Stimulated activated naive B cell treated with anti-CD40 and anti-IgM and Interleukin-4, amounts not matched to agents 10 μg/mL and 1 μg/mL and 100 μg/mL, for 72 hours (primary cell): ENCODE measurements at regions not wholly inside any gene's neighbourhood (a gene's known extent, or its start where the extent isn't known, plus 50 kb on each side); places are given as distances from the start of the nearest gene placed in this dataset.

Experiments
- ATAC-seq, 2 donors: fragments of 150-1000 bp; cut with Tn5 transposase; replicated peaks; 2 replicates each; pipeline ENCODE4 v1.10.0; 2021; ENCODE audit warnings: moderate library complexity in 1 of 2
- DNase-seq: peaks from one replicate; pipeline ENCODE4 v3.0.0; 2021
- H3K27ac Mint-ChIP-seq: one replicate; pipeline ENCODE4 v1.8.0; 2022; ENCODE audit warnings: mild to moderate bottlenecking, mixed read lengths
- H3K27me3 Mint-ChIP-seq, 2 donors: one replicate each; pipeline ENCODE4 v1.8.0; 2022; ENCODE audit warnings: mixed read lengths in 2 of 2
- H3K36me3 Mint-ChIP-seq, 2 donors: one replicate each; pipeline ENCODE4 v1.8.0; 2022; ENCODE audit warnings: mixed read lengths in 2 of 2, mild to moderate bottlenecking in 1 of 2
- H3K4me1 Mint-ChIP-seq, 2 donors: one replicate each; pipeline ENCODE4 v1.8.0; 2022; ENCODE audit warnings: mixed read lengths in 2 of 2, mild to moderate bottlenecking in 1 of 2
- H3K4me3 Mint-ChIP-seq, 2 donors: one replicate each; pipeline ENCODE4 v1.8.0; 2022; ENCODE audit warnings: mild to moderate bottlenecking in 2 of 2, mixed read lengths in 2 of 2, moderate library complexity in 1 of 2
- H3K9me3 Mint-ChIP-seq, 2 donors: one replicate each; pipeline ENCODE4 v1.8.0; 2022; ENCODE audit warnings: mixed read lengths in 2 of 2, mild to moderate bottlenecking in 1 of 2

- no peaks in the 10 kb centered on the region for H3K36me3 Mint-ChIP-seq
- no peaks in the 10 kb centered on the region for H3K9me3 Mint-ChIP-seq
- H3K4me1 Mint-ChIP-seq: no peaks in the 10 kb centered on the region
- ATAC-seq: no peak
- no peak for DNase-seq
- no peak overlapping the region for H3K4me3 Mint-ChIP-seq
- no peak overlapping the region for H3K27ac Mint-ChIP-seq
- peaks cover 0 to 4% of the 10 kb centered on the region in 2 donors for H3K27me3 Mint-ChIP-seq
Measured at GRCh38 chr10:130422366-130423324, 286.5 kb downstream of the GLRX3 start.

- H3K27me3 Mint-ChIP-seq: peaks cover 0 to 4% of the 10 kb centered on the region in 2 donors
- H3K9me3 Mint-ChIP-seq: no peaks in the 10 kb centered on the region
- no peak for ATAC-seq
- DNase-seq: no peak
- H3K4me3 Mint-ChIP-seq: no peak overlapping the region
- no peaks in the 10 kb centered on the region for H3K36me3 Mint-ChIP-seq
- no peak overlapping the region for H3K27ac Mint-ChIP-seq
- no peaks in the 10 kb centered on the region for H3K4me1 Mint-ChIP-seq
Measured at GRCh38 chr10:130423455-130424305, 287.5 kb downstream of the GLRX3 start.

- H3K36me3 Mint-ChIP-seq: no peaks in the 10 kb centered on the region
- no peak overlapping the region for H3K4me3 Mint-ChIP-seq
- no peaks in the 10 kb centered on the region for H3K9me3 Mint-ChIP-seq
- ATAC-seq: no peak
- no peak for DNase-seq
- no peaks in the 10 kb centered on the region for H3K4me1 Mint-ChIP-seq
- no peak overlapping the region for H3K27ac Mint-ChIP-seq
- H3K27me3 Mint-ChIP-seq: peaks cover 0 to 4% of the 10 kb centered on the region in 2 donors
Measured at GRCh38 chr10:130424418-130424817, 288.2 kb downstream of the GLRX3 start.

GRCh38 chr10:130425169-130425568 is 289.0 kb downstream of the GLRX3 start:
- Mint-ChIP-seq H3K4me1 (no peaks in the 10 kb centered on the region), H3K27me3 (peaks cover 0 to 4% of the 10 kb centered on the region in 2 donors), H3K4me3 (no peak overlapping the region), H3K36me3 (no peaks in the 10 kb centered on the region), H3K9me3 (no peaks in the 10 kb centered on the region), H3K27ac (no peak overlapping the region)
- no peak for ATAC-seq
- no peak for DNase-seq

GRCh38 chr10:130425881-130426435 is 289.8 kb downstream of the GLRX3 start:
- Mint-ChIP-seq H3K4me3 (no peak overlapping the region), H3K27ac (no peak overlapping the region), H3K36me3 (no peaks in the 10 kb centered on the region), H3K4me1 (no peaks in the 10 kb centered on the region), H3K9me3 (peaks cover 0 to under 1% of the 10 kb centered on the region in 2 donors), H3K27me3 (peaks cover 0 to 4% of the 10 kb centered on the region in 2 donors)
- no peak for ATAC-seq
- DNase-seq: no peak

GRCh38 chr10:130427216-130427722 is 291.1 kb downstream of the GLRX3 start:
- no peaks in the 10 kb centered on the region for H3K36me3 Mint-ChIP-seq
- peaks cover 0 to 4% of the 10 kb centered on the region in 2 donors for H3K27me3 Mint-ChIP-seq
- DNase-seq: no peak
- no peak overlapping the region for H3K27ac Mint-ChIP-seq
- H3K9me3 Mint-ChIP-seq: peaks cover 3 to 5% of the 10 kb centered on the region in 2 donors
- no peaks in the 10 kb centered on the region for H3K4me1 Mint-ChIP-seq
- ATAC-seq: no peak
- no peak overlapping the region for H3K4me3 Mint-ChIP-seq

- H3K4me3 Mint-ChIP-seq: no peak overlapping the region
- no peak for DNase-seq
- ATAC-seq: no peak
- H3K27ac Mint-ChIP-seq: no peak overlapping the region
- H3K9me3 Mint-ChIP-seq: peaks cover 7 to 11% of the 10 kb centered on the region in 2 donors
- no peaks in the 10 kb centered on the region for H3K27me3 Mint-ChIP-seq
- no peaks in the 10 kb centered on the region for H3K4me1 Mint-ChIP-seq
- H3K36me3 Mint-ChIP-seq: no peaks in the 10 kb centered on the region
Measured at GRCh38 chr10:130428936-130429335, 292.7 kb downstream of the GLRX3 start.

- Mint-ChIP-seq H3K36me3 (no peaks in the 10 kb centered on the region), H3K27ac (no peak overlapping the region)
Measured at GRCh38 chr10:130429809-130430208, 293.6 kb downstream of the GLRX3 start.

GRCh38 chr10:130430291-130430690 is 294.1 kb downstream of the GLRX3 start:
- H3K9me3 Mint-ChIP-seq: peaks cover 11% of the 10 kb centered on the region in 2 donors
- H3K36me3 Mint-ChIP-seq: no peaks in the 10 kb centered on the region
- H3K27ac Mint-ChIP-seq: no peak overlapping the region
- no peaks in the 10 kb centered on the region for H3K27me3 Mint-ChIP-seq
- ATAC-seq (no peak), DNase-seq (no peak)
- H3K4me1 Mint-ChIP-seq: no peaks in the 10 kb centered on the region
- H3K4me3 Mint-ChIP-seq: no peak overlapping the region

More at GRCh38 chr10:130429809-130430208, 293.6 kb downstream of the GLRX3 start:
- peaks cover 11% of the 10 kb centered on the region in 2 donors for H3K9me3 Mint-ChIP-seq
- no peaks in the 10 kb centered on the region for H3K27me3 Mint-ChIP-seq
- no peaks in the 10 kb centered on the region for H3K4me1 Mint-ChIP-seq
- ATAC-seq (no peak), DNase-seq (no peak)
- no peak overlapping the region for H3K4me3 Mint-ChIP-seq

GRCh38 chr10:130430852-130431704 is 294.9 kb downstream of the GLRX3 start:
- Mint-ChIP-seq H3K27me3 (no peaks in the 10 kb centered on the region), H3K36me3 (no peaks in the 10 kb centered on the region), H3K9me3 (peaks cover 11 to 14% of the 10 kb centered on the region in 2 donors), H3K4me3 (no peak overlapping the region), H3K4me1 (no peaks in the 10 kb centered on the region), H3K27ac (no peak overlapping the region)
- ATAC-seq (no peak), DNase-seq (no peak)

- ATAC-seq (no peak), DNase-seq (no peak)
- Mint-ChIP-seq H3K36me3 (no peaks in the 10 kb centered on the region), H3K4me3 (no peak overlapping the region), H3K4me1 (no peaks in the 10 kb centered on the region), H3K27ac (no peak overlapping the region), H3K27me3 (no peaks in the 10 kb centered on the region), H3K9me3 (peaks cover 11 to 16% of the 10 kb centered on the region in 2 donors)
Measured at GRCh38 chr10:130432271-130432670, 296.1 kb downstream of the GLRX3 start.

GRCh38 chr10:130432850-130433249 is 296.7 kb downstream of the GLRX3 start:
- Mint-ChIP-seq H3K4me1 (no peaks in the 10 kb centered on the region), H3K27me3 (no peaks in the 10 kb centered on the region), H3K27ac (no peak overlapping the region), H3K36me3 (no peaks in the 10 kb centered on the region), H3K9me3 (peaks cover 15 to 17% of the 10 kb centered on the region in 2 donors), H3K4me3 (no peak overlapping the region)
- ATAC-seq (no peak), DNase-seq (no peak)
